Suprapubic skin (tissue), 3 donors: ENCODE measurements at regions not wholly inside any gene's neighbourhood (a gene's known extent, or its start where the extent isn't known, plus 50 kb on each side); places are given as distances from the start of the nearest gene placed in this dataset.

Experiments used
- CTCF ChIP-seq, 2 donors: fragments of 200-600 bp in 1 of 2; fragments of 450-650 bp in 1 of 2; sonication (generic) in 1 of 2; IDR thresholded peaks; one replicate each; pipeline ENCODE4 v1.5.1; 2016 to 2019; ENCODE audit warnings: antibody characterized with exemption in 2 of 2, mild to moderate bottlenecking in 1 of 2, moderate library complexity in 1 of 2
- EP300 ChIP-seq: sonication (generic); formaldehyde crosslinking; IDR thresholded peaks from one replicate; pipeline ENCODE4 v1.6.1; 2017; ENCODE audit warnings: antibody characterized with exemption
- POLR2A ChIP-seq, 2 donors: fragments of 450-650 bp; IDR thresholded peaks; one replicate each; pipeline ENCODE4 v1.6.1; 2017; ENCODE audit warnings: antibody characterized with exemption in 2 of 2, mild to moderate bottlenecking in 2 of 2, moderate library complexity in 2 of 2

DNA sequence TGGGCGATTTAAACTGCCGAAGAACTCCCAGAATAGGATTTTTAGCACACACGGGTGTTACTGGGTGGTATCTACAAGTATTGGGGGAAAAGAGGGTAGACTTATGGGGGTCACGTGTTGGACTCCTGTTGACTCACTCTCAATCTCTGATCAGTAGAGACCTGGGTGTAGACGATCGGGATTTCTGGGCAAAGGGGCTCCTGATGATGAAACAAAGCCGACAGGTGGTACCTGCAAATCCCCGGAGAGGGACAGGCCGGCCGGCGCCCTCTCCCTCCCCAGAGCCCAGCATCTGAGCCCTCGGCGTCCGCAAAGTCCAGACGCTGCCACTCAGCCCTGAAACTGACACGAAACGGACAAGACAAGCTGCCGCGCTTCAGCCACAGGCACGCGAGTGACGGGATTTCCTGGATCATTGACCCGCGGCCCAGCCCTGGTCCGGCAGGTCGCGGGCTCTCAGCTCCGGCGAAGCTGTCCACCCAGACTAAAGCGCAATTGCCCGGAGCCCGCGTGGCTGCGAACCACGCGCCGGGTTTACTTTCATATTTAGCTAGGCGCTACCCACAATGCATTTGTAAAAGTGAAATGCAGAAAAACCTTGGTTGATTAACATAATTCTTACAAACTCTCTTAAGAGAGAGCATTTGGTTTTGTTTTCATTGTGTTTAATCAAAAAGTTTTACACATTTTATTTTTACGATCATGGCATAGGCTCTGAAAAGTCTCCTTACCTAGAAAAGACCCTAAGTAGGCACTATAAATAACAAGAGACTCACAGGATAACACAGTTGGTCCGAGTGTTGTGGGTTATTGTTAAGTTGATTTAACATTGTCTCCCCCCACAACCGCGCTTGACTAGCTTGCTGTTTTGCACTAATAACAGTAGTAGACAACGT is 56.9 kb upstream of the EZH2 start:
- TF ChIP-seq EP300 (no peak), POLR2A (IDR thresholded peaks at IDR 0.05) (no peak), CTCF (IDR thresholded peaks at IDR 0.05) (no peak)
